Neural progenitor cell (in vitro differentiated cells): ENCODE measurements at regions not wholly inside any gene's neighbourhood (a gene's known extent, or its start where the extent isn't known, plus 50 kb on each side); places are given as distances from the start of the nearest gene placed in this dataset.

Experiments
- EZH2phosphoT487 ChIP-seq: fragments of 200-600 bp; sonication (generic); IDR thresholded peaks from 2 replicates; pipeline ENCODE4 v1.6.1; 2017; ENCODE audit warnings: antibody characterized with exemption
- TF ChIP-seq, protein P1 (sequence below): fragments of 200-600 bp; sonication (generic); IDR thresholded peaks from 2 replicates; pipeline ENCODE4 v1.5.1; 2017; ENCODE audit warnings: antibody characterized with exemption, mild to moderate bottlenecking

DNA sequence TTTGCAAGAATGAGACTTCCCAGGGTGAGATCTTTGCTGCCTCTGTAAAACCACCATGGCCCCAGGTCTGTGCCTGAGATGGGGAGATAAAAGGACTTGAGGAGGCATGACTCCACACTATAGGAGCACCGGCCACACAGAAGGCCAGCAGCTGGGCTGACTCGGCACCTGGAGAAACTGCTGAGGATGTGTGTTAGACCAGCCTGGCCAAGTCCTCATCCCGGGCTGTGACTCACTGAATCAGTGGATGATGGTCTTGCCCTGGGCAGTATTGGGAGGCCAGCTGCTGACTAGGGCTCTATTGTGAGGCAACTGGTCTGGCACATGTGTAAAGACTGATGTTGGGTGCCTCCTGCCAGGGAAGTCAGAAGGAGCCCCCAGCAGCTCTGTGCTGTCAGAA, 286.2 kb downstream of the ACTL7B start:
- TF ChIP-seq, protein P1, sequence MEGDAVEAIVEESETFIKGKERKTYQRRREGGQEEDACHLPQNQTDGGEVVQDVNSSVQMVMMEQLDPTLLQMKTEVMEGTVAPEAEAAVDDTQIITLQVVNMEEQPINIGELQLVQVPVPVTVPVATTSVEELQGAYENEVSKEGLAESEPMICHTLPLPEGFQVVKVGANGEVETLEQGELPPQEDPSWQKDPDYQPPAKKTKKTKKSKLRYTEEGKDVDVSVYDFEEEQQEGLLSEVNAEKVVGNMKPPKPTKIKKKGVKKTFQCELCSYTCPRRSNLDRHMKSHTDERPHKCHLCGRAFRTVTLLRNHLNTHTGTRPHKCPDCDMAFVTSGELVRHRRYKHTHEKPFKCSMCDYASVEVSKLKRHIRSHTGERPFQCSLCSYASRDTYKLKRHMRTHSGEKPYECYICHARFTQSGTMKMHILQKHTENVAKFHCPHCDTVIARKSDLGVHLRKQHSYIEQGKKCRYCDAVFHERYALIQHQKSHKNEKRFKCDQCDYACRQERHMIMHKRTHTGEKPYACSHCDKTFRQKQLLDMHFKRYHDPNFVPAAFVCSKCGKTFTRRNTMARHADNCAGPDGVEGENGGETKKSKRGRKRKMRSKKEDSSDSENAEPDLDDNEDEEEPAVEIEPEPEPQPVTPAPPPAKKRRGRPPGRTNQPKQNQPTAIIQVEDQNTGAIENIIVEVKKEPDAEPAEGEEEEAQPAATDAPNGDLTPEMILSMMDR, result no peak
- TF ChIP-seq EZH2phosphoT487, result no peak
